ENCODE measurements at regions not wholly inside any gene's neighbourhood (a gene's known extent, or its start where the extent isn't known, plus 50 kb on each side); places are given as distances from the start of the nearest gene placed in this dataset.

DNA sequence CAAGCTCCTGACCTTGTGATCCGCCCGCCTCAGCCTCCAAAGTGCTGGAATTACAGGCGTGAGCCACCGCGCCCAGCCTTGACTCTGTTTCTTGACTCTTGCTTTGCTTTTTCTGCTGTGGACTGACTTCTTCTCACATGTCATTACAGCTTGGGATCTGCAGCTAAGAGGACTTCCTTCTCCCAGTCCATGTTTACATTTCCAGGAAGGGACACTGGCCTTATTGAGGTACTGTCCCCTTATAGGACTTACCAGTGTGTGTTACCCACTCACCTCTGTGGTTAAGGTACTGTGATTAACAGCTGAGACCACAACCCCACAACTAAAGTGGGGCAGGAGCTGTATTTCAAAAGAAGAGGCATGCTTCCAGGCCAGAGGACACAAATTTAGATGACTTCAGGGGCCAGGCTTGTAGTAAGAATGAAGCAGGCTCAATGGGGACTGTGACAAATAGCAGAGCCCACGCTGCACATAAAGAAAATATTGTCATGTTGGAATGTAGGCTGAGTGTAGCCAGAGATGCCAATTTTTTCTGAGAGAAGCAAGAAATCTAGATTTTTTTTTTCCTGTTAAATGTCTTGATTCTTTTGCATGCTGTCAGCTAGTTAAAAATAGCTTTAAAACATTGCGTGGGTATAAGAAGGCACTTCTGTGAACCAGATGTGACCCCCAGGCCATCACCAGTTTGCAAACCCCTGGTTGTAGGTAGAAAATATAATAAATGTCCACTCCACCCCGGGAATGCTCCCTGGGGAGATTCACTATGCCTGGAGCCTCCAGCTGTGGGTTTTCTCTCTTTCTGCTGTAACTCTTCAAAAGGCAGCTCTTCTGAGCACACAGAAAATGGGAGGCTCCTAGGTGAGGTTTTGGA is 75.0 kb downstream of the PTPDC1 start:
- in situ Hi-C loops (cut with HindIII; ENCODE audit: low pct_unique_long_range_greater_than_20kb, low sequenced_read_pairs), result no loop called here
- no peak for TF ChIP-seq JUND (IDR thresholded peaks at IDR 0.05; ENCODE audit: low read depth)
- DNase-seq (ENCODE audit: low read depth in 1 of 2, low spot score in 1 of 2), result no peak

DNA sequence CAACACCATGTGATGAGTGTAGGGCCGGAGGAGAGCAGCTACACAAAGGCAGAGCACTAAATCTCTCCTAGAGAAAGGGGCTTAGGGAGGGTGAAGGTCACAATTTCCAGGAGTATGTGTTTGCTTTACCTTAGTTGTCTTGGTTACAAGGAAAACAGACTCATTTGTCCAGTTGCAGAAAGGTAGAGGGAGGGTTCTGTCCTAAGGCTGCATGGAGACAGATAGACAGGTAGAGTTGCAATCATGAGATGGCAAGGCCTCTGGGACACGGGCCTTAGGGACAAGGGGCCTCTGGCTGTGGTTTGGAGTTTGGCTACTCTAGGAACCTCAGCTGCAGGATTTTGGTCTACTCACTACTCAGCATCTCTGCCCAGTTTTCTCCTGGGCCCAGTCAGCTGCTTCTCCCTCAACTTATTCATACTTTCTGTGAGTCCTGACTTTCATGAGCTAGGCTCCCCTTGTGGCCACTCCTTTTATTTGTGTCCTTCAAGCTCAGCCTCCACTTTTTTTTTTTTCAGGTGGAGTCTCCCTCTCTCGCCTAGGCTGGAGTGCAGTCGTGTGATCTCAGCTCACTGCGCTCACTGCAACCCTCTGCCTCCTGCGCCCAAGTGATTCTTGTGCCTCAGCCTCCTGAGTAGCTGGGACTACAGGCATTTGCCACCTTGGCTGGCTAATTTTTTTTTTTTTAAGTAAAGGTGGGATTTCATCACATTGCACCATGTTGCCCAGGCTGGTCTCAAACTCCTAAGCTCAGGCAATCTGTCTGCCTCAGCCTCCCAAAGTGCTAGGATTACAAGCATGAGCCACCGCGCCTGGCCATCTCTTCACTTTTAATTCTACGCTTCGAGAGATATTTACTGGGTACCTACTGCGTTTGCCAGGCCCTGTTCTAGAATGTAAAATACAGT is 76.6 kb downstream of the PTPDC1 start:
- peak in 1 of 2 experiments; percentile 30 for DNase-seq (ENCODE audit: low read depth in 1 of 2, low spot score in 1 of 2)
- TF ChIP-seq JUND (IDR thresholded peaks at IDR 0.05; ENCODE audit: low read depth), result no peak
- in situ Hi-C loops (cut with HindIII; ENCODE audit: low pct_unique_long_range_greater_than_20kb, low sequenced_read_pairs), result no loop called here

DNA sequence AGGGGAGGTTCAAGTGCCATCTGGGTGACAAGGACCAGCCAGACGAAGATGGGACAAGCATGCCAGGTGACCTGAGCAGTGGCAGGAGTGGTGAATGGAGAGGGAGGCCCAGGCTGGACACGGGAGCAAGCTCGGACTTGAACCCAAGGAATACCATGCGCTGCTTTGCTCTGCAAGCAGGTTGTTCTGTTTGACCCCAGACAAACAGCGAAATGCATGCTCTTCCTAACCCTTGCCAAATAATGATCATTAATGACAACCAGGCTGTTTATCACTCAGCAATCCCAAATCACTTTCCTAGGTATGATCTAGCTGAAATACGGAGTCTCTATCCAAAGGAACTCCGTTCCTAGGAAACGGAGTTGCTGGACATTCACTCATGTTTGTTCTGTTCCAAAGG is 77.4 kb downstream of the PTPDC1 start:
- no peak for DNase-seq (ENCODE audit: low read depth in 1 of 2, low spot score in 1 of 2)
- in situ Hi-C loops (cut with HindIII; ENCODE audit: low pct_unique_long_range_greater_than_20kb, low sequenced_read_pairs), result no loop called here
- TF ChIP-seq JUND (IDR thresholded peaks at IDR 0.05; ENCODE audit: low read depth), result no peak

DNA sequence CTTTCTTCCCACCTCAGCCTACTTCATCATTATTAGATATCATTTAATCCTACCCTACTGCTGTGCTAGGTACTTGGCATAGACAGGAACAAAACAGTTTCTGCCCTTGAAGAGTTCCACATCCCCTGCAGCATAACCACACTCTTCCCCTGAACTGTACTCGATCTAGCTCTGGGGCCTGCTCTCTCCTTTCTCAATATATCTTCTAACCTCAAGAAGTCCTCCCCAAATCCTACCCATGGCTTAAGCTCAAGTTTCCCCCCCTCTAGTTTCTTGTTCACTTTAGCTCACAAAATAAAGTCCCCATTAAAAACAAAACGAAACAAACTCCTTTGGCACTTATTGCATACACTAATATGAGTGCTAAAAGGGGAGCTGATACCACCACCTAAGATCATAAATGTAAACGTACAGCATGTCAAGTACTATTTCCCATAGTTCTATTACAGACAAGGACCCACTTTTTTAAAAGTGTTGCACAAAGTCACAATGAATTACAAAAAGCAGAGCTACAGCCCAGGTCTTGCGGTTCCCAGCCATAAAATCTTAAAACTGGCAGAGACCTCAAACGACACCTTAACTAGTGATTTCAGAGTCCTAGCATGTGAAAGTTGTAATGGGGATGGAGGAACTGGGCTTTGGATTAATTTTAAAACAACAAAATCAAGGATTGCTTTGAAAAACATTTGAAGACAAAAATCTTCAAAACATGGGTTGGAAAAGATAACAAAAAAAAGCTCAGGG is 80.7 kb downstream of the PTPDC1 start:
- TF ChIP-seq JUND (IDR thresholded peaks at IDR 0.05; ENCODE audit: low read depth), result no peak
- no peak for DNase-seq (ENCODE audit: low read depth in 1 of 2, low spot score in 1 of 2)
- in situ Hi-C loops (cut with HindIII; ENCODE audit: low pct_unique_long_range_greater_than_20kb, low sequenced_read_pairs), result no loop called here

DNA sequence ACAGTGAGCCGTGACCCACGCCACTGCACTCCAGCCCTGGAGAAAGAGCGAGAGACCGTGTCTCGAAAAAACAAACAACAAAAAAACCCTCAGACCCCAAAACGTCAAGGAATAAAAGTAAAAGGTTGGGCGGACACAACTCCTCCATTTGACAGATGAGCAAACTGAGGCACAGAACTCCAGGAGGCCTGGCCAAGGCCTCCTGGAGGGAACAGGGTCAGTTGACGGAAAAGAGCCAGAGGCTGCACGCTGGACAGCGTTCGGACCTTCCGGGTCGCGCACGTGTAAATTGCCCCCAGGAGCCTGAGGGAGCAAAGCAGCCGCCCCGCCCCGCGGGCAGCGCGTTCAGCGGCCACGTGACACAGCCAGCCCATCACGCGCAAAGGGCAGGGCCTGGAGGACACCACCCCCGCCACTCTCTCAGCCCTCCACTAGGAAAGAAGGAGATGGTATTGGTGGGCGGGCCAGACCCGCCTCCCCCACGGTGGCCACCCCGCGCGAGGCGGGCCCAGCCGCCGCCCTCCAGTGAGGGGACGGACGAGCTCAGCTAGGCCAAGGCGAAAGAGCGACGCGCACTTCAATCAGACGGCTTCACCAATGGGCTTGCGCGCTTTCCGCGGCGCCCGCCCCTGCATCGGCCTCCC is 81.5 kb downstream of the PTPDC1 start:
- peak; percentile 94 to 98 for DNase-seq (ENCODE audit: low read depth in 1 of 2, low spot score in 1 of 2)
- TF ChIP-seq JUND (IDR thresholded peaks at IDR 0.05; ENCODE audit: low read depth), result no peak
- in situ Hi-C loops (cut with HindIII; ENCODE audit: low pct_unique_long_range_greater_than_20kb, low sequenced_read_pairs), result no loop called here

DNA sequence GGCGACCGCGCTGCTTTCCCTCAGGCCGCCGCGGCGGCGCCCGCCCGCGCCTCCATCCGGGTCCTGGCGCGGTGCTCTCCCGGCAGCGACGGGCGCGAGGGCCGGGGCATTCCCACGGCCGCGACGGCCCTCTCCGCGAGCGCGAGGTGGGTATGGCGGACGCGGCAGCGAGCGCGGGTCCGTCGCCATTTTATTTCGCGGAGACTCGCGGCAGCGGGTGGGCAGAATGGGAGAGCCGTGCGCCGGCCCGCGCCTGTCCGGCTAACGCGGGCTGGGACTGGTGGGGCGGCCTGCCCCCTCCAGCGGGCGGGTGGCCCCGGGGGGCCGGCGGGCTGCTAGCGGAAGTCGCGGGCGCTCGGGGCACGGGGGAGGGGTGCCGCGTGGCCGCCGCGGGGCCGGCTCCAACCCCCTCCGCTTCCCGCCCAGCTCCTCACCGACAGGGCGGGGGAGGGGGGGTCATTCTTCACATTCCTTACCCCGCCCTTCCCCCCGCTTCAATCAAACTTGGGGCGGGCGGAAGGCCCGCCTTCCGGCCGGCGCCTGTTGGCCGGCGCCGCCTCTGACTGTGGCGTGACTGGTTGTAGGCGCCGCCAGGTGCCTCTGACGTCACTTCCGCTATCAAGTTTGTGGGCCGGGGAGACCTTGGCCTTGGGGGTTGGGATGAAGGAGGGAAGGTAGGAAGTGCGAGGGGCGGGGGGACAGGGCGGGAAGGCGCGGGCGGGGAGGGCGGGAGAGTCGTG is 82.1 kb downstream of the PTPDC1 start:
- 0 out of 2 replicates have a peak, but pooled peaks have one; percentile 31 for TF ChIP-seq JUND (IDR thresholded peaks at IDR 0.05; ENCODE audit: low read depth)
- peak; percentile 75 to 98 for DNase-seq (ENCODE audit: low read depth in 1 of 2, low spot score in 1 of 2)
- in situ Hi-C loops (cut with HindIII; ENCODE audit: low pct_unique_long_range_greater_than_20kb, low sequenced_read_pairs), result no loop called here

DNA sequence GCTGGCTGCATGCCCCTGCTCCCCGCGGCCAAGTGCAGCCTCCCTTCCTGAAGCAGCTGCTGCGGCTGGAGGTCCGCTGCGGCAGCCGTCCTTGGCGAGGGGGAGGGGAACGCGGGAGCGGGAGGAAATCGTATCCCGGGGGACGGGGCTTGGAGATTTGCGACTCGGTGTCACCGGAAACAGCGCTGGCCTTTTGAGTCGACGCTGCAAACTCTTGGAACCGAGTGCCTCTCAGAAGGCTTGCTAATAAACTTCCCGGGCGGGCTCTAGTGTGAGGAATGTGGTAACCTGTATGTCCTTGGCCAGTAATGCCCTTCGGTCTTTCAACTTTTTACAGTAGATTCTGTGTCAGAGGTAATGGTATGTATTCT is 82.7 kb downstream of the PTPDC1 start:
- TF ChIP-seq JUND (IDR thresholded peaks at IDR 0.05; ENCODE audit: low read depth), result no peak
- in situ Hi-C loops (cut with HindIII; ENCODE audit: low pct_unique_long_range_greater_than_20kb, low sequenced_read_pairs), result no loop called here
- peak in 1 of 2 experiments; percentile 84 for DNase-seq (ENCODE audit: low read depth in 1 of 2, low spot score in 1 of 2)

DNA sequence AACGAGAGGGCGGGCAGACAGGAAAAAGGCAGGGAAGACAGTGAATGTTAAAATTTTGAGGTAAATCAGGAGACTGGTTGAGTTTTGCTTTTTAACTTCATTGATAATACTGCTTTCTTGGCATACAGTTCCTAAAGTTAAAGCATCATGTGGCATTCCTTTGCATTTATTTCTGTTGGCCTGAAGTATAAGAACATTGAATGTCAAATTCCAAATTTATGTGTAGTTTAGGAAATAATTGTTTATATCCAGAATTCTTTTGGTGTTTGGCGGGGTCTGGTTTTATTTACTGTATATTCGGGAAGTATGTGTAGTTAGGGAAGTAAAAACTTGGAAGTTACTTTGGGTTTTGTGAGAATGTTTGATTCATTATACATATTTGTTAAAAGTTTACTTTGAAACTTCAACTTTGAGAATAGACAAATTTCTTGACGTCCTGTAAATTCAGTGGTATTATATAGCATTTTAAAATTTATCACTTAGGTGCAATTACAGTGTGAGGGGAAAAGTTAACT is 83.2 kb downstream of the PTPDC1 start:
- no peak for DNase-seq (ENCODE audit: low read depth in 1 of 2, low spot score in 1 of 2)
- in situ Hi-C loops (cut with HindIII; ENCODE audit: low pct_unique_long_range_greater_than_20kb, low sequenced_read_pairs), result no loop called here

DNA sequence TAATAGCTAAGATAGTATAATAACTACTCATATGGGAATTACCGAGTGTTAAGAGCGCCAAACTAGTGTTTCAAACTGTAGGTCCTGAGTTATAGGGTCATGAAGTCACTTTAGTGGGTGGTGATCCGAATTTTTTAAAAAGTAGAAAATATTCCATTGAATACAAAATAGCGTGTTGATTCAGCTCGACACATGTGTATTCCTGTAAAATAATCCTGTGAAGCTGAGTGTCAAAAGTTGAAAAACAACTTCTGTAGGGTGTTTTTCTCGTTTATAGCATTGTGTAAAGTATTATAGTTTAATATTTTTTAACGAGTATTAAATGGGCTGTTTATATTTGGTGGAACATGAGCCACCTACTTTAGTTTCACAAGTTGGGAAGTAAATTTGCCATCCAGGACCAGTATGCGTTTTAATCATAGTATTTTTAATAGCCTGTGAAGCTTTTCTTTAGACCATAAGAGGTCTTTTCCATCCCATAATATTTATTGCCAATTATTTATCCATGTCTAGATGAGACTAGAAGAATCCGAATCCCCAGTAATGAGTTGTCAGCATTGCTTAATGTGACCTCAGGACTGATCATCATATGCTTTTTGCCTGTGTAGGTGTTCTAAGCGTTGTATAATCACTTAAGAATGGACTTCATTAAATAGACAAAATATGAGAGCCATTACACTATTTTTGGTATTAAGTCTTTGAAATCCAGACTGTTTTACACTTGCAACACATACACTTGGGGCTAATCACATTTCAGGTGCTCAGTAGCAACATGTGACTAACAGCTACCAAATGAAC is 84.1 kb downstream of the PTPDC1 start:
- TF ChIP-seq JUND (IDR thresholded peaks at IDR 0.05; ENCODE audit: low read depth), result no peak
- DNase-seq (ENCODE audit: low read depth in 1 of 2, low spot score in 1 of 2), result no peak
- in situ Hi-C loops (cut with HindIII; ENCODE audit: low pct_unique_long_range_greater_than_20kb, low sequenced_read_pairs), result no loop called here

More for the DNA sequence above, 83.2 kb downstream of the PTPDC1 start:
- no peak for TF ChIP-seq JUND (IDR thresholded peaks at IDR 0.05; ENCODE audit: low read depth)

DNA sequence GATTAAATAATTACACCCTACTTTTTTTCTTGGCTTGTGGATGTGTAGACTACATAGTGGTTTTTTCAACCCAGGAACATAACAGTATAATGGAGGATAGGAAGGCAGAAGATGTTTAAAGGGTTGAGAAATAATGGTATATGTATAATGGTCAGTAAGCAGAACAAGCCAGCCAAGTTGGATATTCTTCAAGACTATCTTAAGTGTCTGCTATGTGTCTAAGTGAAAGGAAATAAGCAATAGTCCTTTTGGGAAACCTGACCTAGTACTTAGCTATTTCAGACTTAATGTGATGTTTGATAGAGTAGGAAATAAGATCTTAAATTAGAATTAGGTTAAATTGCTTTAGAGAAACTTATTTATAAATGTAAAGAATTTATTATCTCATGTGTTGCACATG is 85.7 kb downstream of the PTPDC1 start:
- TF ChIP-seq JUND (IDR thresholded peaks at IDR 0.05; ENCODE audit: low read depth), result no peak
- DNase-seq (ENCODE audit: low read depth in 1 of 2, low spot score in 1 of 2), result no peak
- in situ Hi-C loops (cut with HindIII; ENCODE audit: low pct_unique_long_range_greater_than_20kb, low sequenced_read_pairs), result no loop called here
